HT-29 (cell line): ENCODE measurements at regions not wholly inside any gene's neighbourhood (a gene's known extent, or its start where the extent isn't known, plus 50 kb on each side); places are given as distances from the start of the nearest gene placed in this dataset.

Experiments used
- DNase-seq: peaks from one replicate; pipeline ENCODE4 v3.0.0-alpha.2; 2015; ENCODE audit warnings: low spot score

GRCh38 chr3:25094932-25095685 is 333.0 kb upstream of the RARB start:
- no peak for DNase-seq

DNA sequence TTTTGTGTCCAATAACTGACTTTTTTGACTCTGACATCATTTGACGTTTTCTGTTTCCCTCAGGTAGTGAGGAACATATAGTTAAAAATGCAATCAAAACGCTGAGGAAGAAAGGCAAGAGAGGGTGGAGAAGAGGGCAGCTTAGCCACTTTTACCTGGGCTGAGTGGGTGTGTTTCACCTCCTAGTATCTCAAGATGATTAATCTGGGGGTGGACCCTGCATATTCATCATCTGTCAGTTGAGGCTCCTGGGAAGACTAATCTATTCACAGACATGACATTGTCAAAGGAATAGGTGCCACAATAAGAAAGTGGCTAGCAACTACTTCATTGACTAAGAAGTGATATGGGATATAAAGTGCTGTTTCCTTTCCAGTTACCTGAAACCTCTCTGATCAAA is 331.5 kb upstream of the RARB start:
- no peak for DNase-seq

GRCh38 chr3:25097023-25097422 is 331.0 kb upstream of the RARB start:
- DNase-seq = no peak

DNA sequence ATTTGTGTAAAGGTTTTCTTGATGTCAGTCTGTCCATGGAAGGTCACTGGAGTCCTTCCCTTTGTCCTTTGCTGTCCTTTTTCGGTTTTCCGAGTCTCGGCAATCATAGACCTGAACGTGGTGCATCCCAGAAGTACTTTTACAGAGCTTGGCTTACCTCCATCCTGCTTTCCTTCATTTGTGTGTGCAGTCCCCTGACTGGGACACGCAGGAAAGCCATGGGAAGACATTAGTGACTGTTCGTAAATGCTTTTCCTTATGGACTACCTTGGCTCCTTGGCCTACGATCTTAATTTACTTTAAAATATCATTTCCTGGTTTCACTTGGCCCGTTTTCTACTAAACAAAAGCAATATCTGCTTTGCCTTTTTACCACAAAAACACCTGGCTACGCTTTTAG is 328.4 kb upstream of the RARB start:
- no peak for DNase-seq

- DNase-seq = no peak
Observed at GRCh38 chr3:25103391-25103790, 324.7 kb upstream of the RARB start.

GRCh38 chr3:25107918-25108617 is 320.0 kb upstream of the RARB start:
- no peak for DNase-seq

DNA sequence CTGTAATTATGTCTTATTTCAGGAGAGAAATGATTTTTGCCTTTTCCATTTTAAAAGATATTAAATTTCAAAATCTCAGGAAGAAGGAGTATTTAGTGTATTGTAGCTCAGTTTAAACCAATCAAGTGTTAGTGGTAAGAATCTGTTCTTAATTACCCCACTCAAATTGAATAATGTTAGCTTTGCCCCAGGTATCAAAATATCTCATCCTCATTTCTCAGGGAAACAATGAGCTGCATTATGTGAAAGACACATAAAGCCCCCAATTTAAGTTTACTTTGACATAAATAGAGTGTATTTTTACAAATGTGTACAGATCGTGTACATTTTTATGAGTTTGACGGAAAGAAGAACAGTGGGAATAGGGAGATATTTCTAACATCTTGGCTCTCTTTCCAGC is 317.4 kb upstream of the RARB start:
- DNase-seq = no peak

DNA sequence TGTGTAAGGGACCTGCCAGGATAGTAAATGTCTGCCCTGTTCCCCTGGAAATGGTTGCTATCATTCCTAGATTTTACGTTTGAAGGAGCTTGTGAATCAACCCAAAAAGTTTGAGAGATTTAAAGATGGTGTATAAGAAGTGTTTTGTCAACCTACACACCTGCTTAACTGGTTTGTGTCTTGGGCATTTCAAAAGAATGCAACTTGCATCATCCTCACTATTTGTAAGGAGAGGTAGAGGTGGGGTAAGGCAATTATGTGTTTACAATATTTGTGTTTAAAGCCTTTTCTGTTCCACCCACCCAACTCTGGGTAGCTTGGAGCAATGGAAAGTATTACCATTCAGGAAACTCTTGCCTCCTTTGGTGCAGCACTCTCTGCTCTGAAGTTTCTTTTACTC is 314.2 kb upstream of the RARB start:
- no peak for DNase-seq

DNA sequence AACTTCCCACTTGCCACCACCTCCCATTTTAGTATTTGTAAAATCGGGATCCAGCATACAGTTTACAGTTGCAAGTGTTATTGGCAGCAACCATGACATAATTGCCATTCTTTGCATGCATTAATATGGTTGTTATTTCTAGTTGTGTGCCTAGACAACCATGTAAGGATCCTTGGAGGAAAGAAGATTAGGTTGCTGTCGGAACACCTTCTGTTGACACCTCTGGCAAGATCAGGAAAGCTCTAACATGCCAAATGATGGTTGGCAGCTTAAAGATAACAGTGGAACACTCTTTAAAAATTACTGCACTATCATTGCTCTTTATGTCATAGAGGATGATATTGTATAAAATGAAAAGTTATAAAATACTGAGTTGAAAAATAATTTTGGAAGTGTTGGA is 313.5 kb upstream of the RARB start:
- no peak for DNase-seq

DNA sequence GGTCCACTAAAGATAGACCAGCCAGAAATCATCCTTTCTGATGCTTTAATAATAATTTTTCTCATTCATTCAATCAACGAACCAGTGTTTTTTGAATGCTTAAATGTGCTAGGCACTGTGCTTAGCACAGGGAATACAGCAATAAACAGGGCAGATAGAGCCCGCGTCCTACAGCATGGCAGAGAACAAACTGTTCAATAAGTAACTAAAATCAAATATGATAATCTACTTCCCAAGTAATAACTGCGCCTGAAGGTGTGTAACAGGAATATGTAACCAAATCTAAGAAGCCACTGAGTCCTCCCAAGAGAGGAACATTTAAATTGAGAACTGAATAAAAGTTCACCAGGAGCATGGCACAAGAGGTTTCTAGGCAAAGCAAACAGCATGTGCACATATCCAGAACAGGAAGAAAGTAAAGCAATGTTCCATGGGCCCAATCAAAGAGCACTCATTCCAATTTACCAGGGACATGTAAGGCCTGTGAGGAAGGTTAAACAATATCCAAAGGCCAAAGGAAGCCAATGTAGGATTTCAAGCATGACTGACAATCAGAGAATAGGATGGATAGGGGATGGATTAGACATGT is 311.0 kb upstream of the RARB start:
- no peak for DNase-seq

DNA sequence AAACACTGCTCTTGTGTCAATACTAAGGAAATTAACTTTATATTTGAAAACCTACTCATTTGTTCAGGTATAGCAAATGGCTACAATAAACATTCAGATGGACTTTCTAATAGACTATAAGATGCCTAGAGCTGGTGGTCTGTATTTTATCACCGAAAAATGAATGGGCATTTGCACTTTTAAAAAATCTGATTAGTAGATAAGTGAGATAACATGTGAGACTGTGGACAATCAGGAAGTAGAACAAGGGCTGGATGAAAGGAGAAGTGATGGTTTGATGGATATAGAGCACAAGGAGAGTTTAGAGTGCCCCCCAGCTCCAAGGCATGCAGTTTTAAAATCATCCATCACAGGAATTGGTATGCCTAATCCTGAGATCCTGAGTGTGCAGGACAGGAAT is 308.4 kb upstream of the RARB start:
- no peak for DNase-seq

GRCh38 chr3:25120665-25121064 is 307.4 kb upstream of the RARB start:
- no peak for DNase-seq

- DNase-seq = no peak
Observed at GRCh38 chr3:25125201-25125600, 302.9 kb upstream of the RARB start.

DNA sequence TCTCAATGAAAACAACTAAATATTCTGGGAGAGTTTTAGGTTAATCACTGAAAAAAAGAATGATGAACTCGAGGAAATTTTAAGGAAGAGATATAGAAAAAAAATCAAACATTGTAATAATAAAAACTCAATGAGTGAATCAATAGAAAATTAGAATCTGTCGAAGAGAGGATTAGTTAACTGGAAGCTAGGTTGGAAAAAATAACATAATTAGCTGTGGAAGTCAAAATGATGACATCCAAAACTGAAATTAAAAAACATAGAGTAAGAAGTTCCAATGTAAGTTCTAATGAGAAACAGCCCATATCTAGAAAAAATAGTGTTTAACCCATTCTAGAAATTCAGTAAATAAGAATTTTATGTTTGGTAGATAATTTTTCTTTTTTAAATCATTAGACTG is 299.3 kb upstream of the RARB start:
- DNase-seq = no peak

- DNase-seq = no peak
Observed at GRCh38 chr3:25130724-25131520, 297.1 kb upstream of the RARB start.

DNA sequence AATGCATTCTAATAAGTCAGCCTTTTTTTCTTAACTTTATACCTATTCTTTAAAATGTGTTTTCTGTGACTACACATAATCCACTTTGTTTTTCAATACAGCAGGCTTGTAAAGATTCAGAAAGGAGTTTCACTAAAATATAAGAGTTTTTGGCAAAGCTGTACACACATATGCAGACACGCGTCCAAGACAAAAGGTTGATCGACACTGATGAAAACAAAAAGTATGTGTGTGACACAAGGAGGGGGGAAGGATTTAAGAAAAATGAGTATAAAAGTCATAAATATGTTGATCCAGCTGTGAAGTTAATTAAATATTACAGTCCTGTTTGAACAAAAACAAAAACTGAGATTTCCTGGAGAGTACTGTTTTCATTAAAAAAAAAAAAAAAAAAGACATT is 294.5 kb upstream of the RARB start:
- DNase-seq = no peak

DNA sequence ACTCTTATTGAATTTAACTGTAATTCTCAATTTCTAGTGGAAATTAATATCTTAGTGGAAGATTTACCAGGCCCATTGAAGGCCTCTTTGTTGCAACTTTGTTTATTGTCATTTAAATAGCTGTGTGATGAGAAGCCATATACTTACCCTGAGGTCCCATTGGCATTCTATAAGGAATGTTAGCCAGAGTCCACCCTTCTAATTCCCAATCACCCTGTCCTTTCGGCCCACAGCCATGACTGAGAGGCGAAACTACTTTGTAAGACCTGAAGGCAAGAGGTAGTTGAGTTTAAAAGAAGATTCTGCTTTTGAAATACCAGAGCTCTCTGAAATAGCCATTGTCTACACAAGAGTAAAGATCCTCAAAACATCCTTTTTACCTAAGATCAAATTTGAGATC is 290.5 kb upstream of the RARB start:
- DNase-seq = no peak

GRCh38 chr3:25139267-25139666 is 288.8 kb upstream of the RARB start:
- DNase-seq = no peak

- no peak for DNase-seq
Observed at GRCh38 chr3:25142609-25143355, 285.3 kb upstream of the RARB start.

DNA sequence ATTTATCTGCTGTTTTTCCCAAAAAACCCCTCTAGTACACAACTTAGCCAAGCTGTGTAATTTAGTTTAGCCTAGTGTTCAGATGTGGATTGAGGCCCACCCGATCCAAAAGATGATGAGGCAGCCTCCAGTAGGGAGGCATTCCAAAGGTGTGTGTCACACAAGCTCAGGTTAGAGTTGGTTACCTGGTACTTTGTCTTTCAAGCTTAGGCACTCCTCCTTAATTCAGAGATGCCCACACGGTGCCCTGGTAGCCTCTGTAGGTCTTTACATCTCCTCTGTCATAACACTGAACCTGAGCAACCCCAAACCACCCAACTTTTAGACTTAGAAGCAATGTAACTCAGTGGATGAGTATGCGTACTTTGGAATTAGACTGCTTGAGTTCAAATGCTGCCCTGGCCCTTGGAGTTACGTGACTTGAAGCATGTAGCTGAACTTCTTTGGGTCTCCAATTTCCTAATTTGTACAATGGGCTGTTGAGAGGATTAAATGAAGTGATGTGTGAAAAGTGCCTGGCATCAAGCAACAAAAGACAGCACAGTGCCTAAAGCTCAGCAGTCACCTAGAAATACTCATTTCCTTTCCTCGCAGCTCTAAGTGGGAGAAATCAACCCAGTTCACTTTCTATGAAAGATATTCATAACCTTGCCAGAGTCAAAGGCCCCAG is 284.6 kb upstream of the RARB start:
- DNase-seq = no peak

DNA sequence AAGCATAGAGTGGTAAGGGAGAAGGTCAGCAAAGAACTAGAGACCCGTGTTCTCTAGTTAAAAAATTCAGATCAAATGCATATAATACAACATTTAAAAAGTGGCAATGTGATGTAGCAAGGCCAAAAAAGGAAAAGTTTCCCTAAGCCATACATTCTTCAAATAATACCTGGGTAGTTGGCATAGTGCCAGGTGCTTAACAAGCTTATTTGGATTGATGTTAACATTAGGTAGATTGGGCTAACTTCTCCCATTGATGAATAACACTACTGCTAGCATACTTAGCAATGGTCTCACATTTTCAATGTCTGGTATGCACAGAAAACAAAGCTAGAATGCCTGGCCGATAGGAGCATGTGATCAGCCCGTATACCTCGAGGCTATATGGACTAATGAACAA is 283.6 kb upstream of the RARB start:
- no peak for DNase-seq
